Inflammatory macrophage treated with lipopolysaccharide for 1 hour (primary cell): ENCODE measurements at regions not wholly inside any gene's neighbourhood (a gene's known extent, or its start where the extent isn't known, plus 50 kb on each side); places are given as distances from the start of the nearest gene placed in this dataset.
"Not testable (repeated sequence)": the region's sequence is repeated elsewhere in the genome, so short reads cannot be mapped to it uniquely, and the experiment has no call there.

Source experiments
- DNase-seq, 2 donors: peaks; one replicate each; pipeline ENCODE4 v3.0.0-alpha.2; 2020 to 2022

DNA sequence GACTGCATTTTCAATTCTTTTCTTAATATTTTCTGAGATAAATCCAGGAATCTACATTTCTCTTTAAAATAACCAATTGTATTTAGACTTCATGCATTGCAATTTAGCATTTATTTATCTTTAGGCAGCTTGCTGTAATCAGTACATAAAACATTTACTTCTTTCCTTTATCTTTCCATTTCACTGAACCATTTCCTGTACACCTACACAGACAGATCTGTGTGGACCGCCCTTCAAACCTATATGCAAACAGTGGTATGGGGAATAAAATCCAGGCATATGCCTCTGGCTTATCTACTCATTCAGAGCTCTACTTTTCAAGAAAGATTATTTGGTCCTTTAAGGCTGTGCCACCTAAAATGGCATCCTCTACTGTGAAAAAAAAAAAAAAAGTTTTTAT, 640.0 kb downstream of the MAT2B start:
- DNase-seq, result no peak

DNA sequence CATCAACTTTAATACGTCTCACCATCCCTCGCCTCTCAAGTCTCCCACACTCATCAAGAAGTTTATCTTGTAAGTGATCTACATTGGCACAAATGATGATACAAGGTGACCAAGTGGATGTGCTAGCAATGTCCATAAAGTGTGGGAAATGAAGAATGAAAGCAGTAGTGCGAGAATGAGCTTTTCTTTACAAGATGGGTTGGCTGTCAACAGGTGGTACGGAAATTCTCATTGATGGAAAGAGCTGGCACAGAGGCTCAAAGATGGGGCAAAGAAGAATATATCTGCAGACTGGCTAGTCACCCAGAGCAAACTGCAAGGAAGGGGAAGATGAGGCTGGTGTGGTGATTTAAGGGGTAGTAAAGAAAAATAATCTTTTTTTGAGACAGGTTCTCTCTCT, 640.8 kb downstream of the MAT2B start:
- no peak for DNase-seq

DNA sequence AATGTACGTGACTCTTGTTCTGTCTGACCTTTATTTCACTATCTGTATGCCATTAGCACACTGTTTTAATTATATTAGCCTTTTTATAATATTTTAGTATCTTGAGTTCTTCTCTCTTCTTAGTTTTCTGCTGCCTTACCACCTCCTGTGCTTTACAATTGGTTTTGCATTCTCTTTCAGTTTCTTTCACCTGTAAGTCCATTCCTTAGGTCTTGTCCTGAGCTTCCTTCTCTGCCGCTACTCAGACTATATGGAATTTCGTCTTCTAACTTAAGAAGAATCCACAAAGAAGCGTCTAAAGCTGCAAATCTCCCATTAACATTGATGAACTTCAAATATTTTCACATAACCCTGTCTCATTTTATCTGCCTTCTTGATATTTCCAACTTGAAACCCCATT, 642.9 kb downstream of the MAT2B start:
- DNase-seq, result no peak

DNA sequence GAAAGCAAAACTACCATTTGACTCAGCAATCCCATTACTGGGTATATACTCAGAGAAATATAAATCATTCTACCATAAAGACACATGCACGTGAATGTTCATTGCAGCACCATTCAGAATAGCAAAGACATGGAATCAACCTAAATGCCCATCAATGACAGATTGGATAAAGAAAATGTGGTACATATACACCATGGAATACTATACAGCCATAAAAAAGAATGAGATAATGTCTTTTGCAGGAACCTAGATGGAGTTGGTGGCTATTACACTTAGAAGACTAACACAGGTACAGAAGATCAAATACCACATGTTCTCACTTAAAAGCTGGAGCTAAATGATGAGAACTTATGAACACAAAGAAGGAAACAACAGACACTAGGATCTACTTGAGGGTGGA, 647.1 kb downstream of the MAT2B start:
- not testable (repeated sequence) for DNase-seq

DNA sequence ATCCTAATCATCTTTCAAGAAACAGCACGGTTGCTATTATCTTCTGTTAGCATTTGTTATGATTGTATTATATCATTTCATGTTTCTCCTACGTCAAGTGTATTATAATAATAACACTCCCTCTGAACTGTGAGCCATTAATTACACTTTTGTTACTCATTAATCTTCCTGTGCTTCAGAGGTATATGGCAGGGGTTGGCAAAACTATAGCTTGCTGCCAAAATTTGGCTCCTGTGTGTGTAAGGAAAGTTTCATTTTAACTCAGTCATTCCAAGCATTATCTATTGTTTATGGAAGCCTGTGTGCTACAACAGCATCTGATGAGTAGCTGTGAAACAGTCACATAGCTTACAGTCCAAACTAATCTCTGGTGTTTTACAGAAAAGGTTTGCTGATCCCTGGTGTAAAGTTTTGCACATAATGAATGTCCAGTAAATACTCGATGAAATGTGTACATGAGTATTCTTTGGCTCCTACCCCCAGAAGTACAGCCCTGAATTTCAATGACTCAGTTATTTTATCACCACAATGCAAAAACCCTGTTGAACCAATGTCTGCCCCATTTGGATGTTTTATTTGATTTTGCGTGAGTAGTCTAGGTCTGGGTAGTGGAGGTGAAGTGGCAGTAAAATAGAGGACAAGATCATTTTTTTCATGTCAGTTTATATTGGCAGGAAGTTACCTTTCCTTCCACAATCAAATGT, 648.2 kb downstream of the MAT2B start:
- DNase-seq, result no peak

DNA sequence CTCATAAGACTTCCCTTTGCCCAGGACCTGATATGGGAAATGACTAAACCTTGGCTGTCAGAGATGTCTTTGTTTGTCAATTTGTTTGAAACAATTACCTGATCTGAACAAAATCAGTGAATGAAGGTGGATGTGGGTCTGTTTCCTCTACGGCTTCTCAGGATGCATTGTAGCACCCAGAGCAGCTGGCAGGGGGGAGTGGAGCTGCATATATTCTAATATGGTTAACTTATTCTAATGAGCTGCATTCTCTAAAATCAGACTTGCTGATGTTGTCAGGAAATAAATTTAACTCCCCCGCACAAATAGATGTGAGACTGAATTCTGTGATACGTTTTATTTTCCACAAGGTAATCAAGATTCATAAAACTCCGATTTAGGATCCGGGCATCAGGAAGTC, 665.4 kb downstream of the MAT2B start:
- no peak for DNase-seq

DNA sequence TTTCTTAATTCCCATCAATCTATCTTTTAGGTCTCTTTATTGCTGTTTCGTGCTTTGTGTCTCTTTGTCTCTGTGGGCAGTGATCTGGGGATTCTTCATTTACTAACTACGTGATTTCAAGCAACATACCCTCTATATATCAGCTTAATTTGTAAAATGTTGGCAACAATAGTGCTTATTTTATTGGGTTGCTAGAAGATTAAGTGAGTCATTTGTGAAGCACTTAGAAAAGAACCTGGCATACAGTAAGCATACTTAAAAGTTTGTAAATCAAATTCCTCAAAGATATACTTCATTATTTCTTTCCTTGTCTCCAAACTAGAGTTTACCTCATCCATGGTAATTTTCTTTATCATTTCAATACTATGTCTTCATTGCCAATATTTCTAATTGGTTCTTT, 669.7 kb downstream of the MAT2B start:
- no peak for DNase-seq

DNA sequence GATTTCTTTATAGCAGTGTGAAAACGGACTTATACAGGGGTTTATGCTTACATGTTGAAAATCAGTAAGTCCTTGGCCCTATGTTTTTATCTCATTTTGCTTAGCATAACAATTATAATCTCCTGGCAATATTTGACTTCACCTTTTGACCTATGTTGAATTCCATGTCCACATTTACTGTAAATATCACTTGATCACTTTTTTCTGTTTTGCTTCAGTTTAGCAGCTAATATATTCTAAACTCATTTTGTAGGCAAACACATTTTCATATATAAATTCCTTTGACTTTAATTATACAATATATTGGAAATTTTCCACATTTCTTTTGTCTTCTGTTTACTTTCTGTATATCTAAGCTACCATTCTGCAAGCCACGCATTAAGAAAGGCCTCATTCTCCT, 674.0 kb downstream of the MAT2B start:
- DNase-seq, result no peak

DNA sequence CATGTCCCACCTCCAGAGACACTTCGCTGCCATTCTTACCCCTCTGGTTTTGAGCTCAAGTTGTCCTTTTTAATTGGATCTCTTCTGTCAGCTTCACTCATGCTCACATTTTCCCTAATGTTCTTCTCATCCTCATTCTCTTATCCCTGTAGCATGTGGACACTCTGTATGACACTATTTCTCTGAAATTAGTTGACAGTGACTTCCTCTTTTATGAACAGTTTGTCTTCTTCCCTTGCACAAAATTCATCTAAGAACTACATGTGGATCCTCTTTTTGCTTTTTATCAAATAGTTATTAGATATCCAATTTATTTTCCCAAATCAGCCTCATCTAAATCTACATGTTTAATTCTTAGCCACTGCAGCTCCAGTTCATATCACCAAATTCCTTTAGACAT, 676.2 kb downstream of the MAT2B start:
- no peak for DNase-seq

DNA sequence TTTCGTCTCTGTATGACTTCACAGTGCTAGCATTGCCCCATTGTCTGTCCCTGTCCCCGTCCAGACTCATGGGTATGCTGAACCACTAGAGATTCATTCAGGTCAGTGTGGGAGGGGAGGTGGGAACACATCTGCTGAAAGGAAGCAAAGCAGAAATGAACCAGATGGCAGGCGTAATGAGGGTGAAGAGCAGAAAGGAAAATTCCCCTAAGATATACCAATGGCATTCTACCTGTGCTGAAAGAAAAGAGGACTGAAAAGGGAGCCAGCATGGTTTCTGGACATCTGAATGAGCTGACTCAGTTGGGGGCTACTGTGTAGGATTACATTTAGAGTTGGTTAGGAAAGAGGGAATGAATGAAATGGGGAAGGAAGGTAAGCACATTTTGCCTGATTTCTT, 678.7 kb downstream of the MAT2B start:
- no peak for DNase-seq

DNA sequence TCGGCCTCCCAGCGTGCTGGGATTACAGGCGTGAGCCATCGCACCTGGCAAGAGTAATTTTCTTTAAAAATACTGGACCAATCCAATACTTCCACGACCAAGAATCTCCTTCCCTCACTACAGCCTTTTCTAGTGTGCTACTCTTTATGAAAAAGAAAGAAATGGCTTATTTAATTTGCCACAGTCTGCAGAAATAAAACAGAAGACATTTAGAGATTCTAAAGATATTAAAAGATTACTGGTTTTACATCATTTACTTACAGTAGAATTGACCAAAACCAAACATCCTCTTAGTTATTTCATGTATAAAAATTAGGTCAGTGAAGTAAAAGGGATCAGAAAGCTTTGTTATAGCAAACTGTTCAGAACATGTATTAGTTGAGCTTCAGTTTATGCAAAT, 679.6 kb downstream of the MAT2B start:
- no peak for DNase-seq

DNA sequence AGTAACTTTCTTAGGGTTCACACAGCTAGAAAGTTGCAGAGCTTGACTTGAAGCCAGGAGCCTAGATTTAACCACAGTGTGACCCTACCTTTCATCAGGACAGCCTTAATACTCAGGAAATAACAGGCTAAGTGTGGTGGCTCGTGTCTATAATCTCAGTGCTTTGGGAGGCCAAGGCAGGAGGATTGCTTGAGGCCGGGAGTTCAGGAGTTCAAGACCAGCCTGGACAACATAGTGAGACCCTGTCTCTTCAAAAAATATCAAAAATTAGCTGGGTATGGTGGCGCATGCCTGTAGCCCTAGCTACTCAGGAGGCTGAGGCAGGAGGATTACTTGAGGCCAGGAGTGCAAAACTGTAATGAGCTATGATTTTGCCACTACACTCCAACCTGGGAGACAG, 681.1 kb downstream of the MAT2B start:
- no peak for DNase-seq

DNA sequence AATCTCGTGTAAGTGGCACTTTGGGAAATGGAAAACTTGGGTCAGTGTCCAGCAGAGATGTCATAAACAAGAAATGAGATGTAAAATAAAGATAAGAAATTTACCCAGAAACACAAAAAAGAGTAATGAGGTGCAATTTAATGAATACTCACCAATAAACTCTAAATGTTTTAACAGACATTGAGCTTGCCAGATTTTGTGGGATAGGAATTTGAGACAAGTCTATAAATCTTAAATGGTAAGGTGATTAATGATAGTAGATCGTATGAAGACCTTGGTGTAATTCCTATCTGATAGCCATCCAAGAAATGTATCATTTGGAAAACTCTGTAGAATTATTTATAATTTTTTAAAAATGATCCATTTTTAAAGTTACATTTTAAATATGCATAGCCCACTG, 682.4 kb downstream of the MAT2B start:
- DNase-seq, result no peak

DNA sequence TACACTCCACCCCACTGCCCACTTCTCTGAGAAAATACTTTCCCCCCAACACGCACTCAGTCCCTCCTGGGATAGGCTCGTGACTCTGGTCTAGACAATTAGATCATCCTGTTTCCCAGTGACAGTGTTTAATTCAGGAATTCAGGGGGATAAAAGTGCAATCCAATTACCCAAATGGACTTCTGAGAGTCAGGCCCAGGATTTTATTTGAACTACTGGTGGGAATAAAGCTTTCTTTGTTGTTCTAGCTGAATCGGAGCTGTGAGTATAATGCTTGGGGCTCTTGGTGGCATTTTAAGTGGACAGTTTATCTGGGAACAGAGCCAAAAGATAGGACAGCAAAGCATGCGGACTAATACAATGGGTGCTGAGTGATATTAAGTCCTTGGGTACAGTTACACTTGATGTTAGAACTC, 683.3 kb downstream of the MAT2B start:
- DNase-seq, result no peak

DNA sequence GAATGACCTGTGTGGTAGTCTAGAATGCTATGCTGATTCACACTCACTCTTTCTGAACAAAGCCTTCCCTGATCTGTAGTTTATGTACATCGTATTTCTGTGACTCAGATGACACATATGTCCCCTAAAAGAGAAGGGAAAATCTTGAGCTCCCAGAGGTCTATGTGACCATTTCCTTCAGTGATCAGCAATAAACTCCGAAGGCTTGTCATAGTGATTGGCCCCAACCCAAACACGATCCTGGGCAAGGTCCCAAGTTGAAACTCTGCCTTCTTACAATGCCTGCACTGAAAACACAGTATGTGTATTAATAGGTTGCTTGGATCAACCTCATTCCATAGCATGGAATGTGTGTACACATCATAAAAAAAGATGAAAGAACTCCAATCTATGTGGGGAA, 685.8 kb downstream of the MAT2B start:
- no peak for DNase-seq

DNA sequence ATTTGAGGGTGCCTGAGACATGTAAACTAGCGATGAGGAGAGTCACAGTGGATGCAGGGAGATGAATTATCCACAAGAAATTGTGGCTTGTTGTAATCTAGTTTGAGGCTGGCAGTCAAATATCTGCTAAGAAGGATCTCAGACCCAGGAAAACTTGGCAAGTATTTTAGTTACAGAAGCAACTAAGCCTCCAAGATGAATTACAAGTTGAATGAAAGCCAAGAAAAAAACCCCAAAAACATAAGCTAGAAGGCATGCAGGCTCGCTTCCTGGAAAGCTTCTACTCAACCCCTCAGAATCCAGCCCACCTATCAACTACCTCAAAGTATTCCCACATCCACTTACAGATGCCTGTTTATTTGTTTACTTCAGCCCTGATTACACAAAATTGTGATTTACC, 696.9 kb downstream of the MAT2B start:
- no peak for DNase-seq

DNA sequence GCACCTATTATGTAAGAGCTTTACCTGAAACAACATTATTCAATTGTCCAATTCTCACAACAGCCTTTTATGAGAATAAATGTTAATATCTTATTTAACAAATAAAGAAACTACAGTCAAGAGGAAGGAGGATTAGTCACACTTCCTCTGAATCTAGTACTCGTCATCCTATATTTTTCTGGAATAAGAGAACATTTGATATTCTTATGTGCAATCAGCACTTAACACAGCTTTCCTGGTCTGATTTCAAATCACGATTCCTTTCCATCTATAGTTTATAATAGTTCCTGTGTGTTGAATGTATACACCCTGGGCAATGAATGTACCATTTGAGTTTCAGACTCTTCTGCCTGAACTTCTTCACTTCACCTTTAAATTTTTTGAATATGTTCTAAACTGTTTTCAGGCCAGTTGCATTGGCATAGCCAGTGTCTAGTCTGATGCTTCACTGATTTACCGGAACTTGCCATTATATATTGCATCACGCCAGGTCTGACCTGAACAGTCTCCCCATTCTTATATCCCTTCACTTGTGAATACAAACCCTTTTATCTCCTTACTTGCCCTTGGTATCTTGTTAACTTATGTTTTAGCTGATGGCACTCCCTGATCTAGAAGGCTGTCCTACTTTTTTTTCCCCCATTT, 698.3 kb downstream of the MAT2B start:
- DNase-seq, result no peak

DNA sequence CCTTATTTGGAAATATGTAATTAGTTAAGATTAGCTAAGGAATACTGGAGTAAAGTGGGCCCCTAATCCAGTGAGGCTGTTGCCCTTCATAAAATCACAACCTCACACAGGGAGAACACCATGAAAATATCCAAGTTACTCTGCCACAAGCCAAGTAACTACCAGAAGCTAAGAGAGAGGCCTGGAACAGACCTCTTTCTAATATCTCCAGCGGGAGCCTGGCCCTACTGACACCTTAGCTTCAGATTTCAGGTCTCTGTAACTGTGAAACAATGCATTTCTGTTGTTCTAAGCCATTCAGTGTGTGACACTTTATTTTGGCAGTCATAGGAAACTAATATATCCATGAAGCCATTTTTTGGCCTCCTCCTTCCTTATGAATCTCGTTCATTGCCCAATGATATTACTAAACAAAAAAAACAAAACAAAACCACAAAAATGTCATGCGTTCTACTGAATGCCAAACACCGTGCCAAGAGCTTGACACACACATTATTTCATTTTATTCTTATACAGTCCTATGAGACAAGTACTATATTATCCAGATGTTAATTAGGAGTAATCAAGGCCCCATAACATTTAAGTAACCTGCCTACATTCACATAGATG, 699.0 kb downstream of the MAT2B start:
- DNase-seq, result no peak

DNA sequence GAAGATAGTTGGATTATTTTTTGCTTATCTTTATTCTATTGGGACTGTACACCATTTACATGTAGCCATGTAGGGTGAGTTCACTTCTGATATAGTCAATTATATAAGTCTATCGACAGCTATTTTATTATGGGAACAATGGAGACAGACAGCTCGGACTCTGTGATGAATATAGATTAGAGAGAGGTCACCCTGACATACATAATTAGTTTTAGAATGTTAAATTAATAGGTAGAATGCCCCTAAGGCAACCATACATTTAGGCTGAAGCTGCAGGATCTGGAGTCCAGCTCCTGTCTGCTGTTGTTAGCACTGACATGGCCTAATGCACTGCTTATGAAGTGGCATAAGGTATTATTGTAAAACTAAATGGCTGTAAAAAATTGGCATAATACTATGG, 700.8 kb downstream of the MAT2B start:
- DNase-seq, result no peak

DNA sequence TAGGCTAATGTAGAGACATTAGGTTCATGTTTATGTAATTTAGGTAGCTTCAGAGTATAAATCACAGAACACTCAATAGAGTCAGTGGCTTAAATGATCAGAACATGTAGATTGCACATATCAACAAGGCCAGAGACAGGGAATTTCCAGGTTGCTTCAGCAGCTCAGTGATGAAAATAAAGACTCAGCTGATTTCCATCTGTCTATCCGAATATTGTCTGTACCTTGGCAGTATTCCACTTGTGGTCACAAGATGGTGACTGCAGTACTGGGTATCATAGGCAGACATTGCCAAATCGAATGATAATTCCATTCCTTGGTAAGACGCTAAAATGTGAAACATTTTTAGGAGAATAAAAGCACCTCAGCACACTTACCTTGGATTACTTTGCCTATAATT, 702.2 kb downstream of the MAT2B start:
- no peak for DNase-seq

DNA sequence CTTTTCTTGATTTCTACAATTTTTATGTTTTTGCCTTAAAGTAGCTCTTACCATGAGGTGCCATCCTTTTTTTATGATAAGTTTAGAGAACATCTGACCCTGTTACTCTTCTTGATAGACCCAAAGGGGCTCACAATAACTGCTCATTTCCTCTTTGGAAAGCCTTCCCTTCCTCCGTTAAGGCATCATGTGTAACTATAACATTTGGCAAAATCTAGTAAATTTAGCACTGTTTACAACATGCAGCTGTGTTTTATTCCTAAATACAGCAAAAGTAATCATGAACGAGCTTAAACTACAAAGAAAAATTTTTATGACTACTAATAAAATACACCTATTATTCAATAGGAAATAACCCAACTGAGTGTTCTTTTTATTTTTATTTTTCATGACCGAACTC, 705.1 kb downstream of the MAT2B start:
- no peak for DNase-seq

DNA sequence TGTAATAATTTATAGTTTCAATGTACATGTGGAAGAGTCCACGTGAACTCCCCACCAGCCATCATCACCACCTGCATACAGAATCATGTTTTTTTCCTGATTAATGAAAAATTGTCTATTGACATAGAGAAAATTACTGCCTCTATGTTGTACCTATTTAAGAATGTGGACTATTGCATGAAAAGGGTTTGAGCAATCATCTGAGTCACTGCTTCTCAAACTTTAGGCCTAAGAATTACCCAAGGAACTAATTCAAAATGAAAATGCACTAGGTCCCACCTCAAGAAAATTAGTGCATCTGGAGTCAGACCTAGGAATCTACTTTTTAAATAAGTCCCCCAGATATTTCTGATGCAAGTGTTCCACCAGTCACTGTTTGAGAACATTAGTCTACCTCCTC, 709.3 kb downstream of the MAT2B start:
- DNase-seq, result no peak

DNA sequence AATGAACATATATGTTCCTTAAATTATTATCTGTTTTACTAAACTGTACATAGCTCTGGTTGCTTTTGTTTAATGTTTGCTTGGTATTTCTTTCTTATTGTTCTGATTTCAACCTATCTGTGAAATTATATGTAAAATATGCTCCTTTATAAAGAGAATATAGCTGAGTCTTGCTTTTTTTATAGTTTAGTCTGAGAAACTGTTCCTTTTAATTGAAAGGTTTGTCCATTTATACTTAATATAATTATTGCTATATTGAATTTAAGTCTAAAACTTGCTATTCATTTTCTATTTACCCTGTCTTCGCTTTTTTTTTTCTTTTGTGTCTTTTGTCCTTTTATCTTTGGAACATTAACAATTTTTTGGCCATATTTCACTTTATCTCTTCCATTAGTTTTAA, 712.0 kb downstream of the MAT2B start:
- no peak for DNase-seq

DNA sequence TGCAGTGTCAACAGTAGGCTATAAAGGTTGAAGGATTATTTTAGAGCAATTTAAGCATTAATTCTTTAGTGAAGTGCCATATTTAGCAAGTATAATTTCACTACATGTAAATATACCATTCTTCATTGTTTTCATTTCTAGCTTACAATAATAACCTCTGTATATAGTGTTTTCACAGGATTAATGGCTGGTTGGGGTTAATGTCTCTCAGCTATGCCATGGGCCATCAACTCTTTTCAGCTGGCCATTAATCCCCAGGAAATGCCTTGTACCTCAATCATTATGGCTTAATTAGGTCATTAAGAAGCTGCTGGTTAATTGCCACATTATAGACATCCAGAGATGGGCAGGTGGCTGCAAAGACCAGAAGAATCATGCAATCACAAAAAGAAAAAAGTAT, 715.1 kb downstream of the MAT2B start:
- DNase-seq, result no peak

DNA sequence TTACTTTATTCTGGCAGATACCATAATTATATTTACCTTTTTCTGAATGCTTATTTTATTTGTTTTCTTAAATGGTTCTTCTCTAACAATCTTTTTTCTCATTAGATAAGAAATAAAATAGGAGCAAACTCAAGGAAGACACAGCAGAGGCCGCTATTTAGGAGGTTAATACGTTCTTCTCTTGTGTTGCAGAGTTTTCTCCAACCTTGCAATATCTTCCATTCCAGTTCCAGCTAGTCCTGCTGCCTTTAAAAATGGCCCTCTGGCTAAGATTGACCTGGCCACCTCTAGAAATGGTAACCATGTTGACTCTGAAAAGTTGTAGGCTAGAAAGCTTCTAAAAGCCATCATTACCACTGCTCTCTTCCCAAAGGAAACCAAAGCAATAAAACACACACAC, 718.8 kb downstream of the MAT2B start:
- DNase-seq, result no peak
